A673 (cell line): ENCODE measurements at regions not wholly inside any gene's neighbourhood (a gene's known extent, or its start where the extent isn't known, plus 50 kb on each side); places are given as distances from the start of the nearest gene placed in this dataset.

Source experiments
- BruUV-seq: library from RNA; stranded (reverse); fragments of 400-500 nt; replicated peaks from 2 replicates; lab custom pipeline; 2021; lab: Mats Ljungman, UMichigan
- CTCF ChIA-PET: fragments of 300-600 bp; sonication (Branson Sonifier 250); formaldehyde crosslinking; loops from one replicate; lab custom pipeline; 2022; ENCODE audit warnings: antibody characterized with exemption; lab: Charles Lee
- POLR2A ChIA-PET: fragments of 300-600 bp; sonication (Branson Sonifier 250); formaldehyde crosslinking; loops from one replicate; lab custom pipeline; 2022; ENCODE audit warnings: antibody characterized with exemption; ENCODE audit not compliant: low non-redundant PET; lab: Charles Lee
- DNase-seq: peaks from one replicate; pipeline ENCODE4 v3.0.0-alpha.2; 2015; ENCODE audit warnings: low spot score
- H3K27ac ChIP-seq: fragments of 200-600 bp; sonication (generic); 2 replicates; pipeline ENCODE4 v1.5.1; 2016; ENCODE audit warnings: mixed run types, low read depth, mild to moderate bottlenecking, mixed read lengths, antibody characterized with exemption, low read length; ENCODE audit not compliant: poor library complexity, severe bottlenecking
- H3K27me3 ChIP-seq: fragments of 200-600 bp; sonication (generic); replicated peaks from 2 replicates; pipeline ENCODE4 v1.6.1; 2017; ENCODE audit warnings: mixed run types, low read depth, mild to moderate bottlenecking, mixed read lengths, antibody characterized with exemption, low read length; ENCODE audit not compliant: insufficient read depth, poor library complexity
- H3K36me3 ChIP-seq: fragments of 200-600 bp; sonication (generic); 2 replicates; pipeline ENCODE4 v1.6.1; 2016; ENCODE audit warnings: mixed run types, mild to moderate bottlenecking, mixed read lengths, antibody characterized with exemption, low read length; ENCODE audit not compliant: insufficient read depth, poor library complexity, severe bottlenecking
- H3K4me1 ChIP-seq: fragments of 200-600 bp; sonication (generic); 2 replicates; pipeline ENCODE4 v1.6.1; 2017; ENCODE audit warnings: mixed run types, mild to moderate bottlenecking, mixed read lengths, antibody characterized with exemption, low read length; ENCODE audit not compliant: insufficient read depth, poor library complexity, severe bottlenecking
- H3K4me3 ChIP-seq: fragments of 200-600 bp; sonication (generic); 2 replicates; pipeline ENCODE4 v1.5.1; 2016; ENCODE audit warnings: low read depth, mixed run types, mild to moderate bottlenecking, mixed read lengths, low read length; ENCODE audit not compliant: poor library complexity, severe bottlenecking
- H3K9me3 ChIP-seq: fragments of 200-600 bp; sonication (generic); 2 replicates; pipeline ENCODE4 v1.6.1; 2016; ENCODE audit warnings: mixed run types, low read depth, mild to moderate bottlenecking, mixed read lengths, antibody characterized with exemption, low read length; ENCODE audit not compliant: poor library complexity, severe bottlenecking
- EZH2 ChIP-seq: fragments of 200-600 bp; sonication (generic); IDR thresholded peaks from 2 replicates; pipeline ENCODE4 v1.6.1; 2017; ENCODE audit warnings: borderline replicate concordance, low read depth, mild to moderate bottlenecking, mixed read lengths, antibody characterized with exemption, low read length; ENCODE audit not compliant: poor library complexity, severe bottlenecking
- intact Hi-C: fragments of 100-400 bp; cut with micrococcal nuclease; formaldehyde crosslinking; loops from one replicate; pipeline ENCODE4 v1.10.0; 2022; ENCODE audit not compliant: unreplicated experiment
- TF ChIP-seq, protein P1 (sequence below): fragments of 300-800, 200-600 bp; sonication (generic); conservative IDR thresholded peaks from 2 replicates; pipeline ENCODE4 v1.5.1; 2017; ENCODE audit warnings: low read depth, mild to moderate bottlenecking, antibody characterized with exemption, low read length, moderate library complexity, mixed read lengths

GRCh38 chr12:24696800-24697199, 252.1 kb downstream of the BCAT1 start:
- POLR2A ChIA-PET, result no interaction called here
- Histone ChIP-seq H3K9me3 (peaks cover 13% of the 10 kb centered on the region), H3K4me1 (no peaks in the 10 kb centered on the region), H3K27ac (no peak overlapping the region), H3K4me3 (no peak overlapping the region), H3K36me3 (no peaks in the 10 kb centered on the region), H3K27me3 (no peaks in the 10 kb centered on the region)
- no TSS peak for BruUV-seq
- CTCF ChIA-PET, result no interaction called here
- TF ChIP-seq EZH2, result no peak
- TF ChIP-seq, protein P1, sequence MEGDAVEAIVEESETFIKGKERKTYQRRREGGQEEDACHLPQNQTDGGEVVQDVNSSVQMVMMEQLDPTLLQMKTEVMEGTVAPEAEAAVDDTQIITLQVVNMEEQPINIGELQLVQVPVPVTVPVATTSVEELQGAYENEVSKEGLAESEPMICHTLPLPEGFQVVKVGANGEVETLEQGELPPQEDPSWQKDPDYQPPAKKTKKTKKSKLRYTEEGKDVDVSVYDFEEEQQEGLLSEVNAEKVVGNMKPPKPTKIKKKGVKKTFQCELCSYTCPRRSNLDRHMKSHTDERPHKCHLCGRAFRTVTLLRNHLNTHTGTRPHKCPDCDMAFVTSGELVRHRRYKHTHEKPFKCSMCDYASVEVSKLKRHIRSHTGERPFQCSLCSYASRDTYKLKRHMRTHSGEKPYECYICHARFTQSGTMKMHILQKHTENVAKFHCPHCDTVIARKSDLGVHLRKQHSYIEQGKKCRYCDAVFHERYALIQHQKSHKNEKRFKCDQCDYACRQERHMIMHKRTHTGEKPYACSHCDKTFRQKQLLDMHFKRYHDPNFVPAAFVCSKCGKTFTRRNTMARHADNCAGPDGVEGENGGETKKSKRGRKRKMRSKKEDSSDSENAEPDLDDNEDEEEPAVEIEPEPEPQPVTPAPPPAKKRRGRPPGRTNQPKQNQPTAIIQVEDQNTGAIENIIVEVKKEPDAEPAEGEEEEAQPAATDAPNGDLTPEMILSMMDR, result no peak
- intact Hi-C loops, result no loop called here
- no peak for DNase-seq

DNA sequence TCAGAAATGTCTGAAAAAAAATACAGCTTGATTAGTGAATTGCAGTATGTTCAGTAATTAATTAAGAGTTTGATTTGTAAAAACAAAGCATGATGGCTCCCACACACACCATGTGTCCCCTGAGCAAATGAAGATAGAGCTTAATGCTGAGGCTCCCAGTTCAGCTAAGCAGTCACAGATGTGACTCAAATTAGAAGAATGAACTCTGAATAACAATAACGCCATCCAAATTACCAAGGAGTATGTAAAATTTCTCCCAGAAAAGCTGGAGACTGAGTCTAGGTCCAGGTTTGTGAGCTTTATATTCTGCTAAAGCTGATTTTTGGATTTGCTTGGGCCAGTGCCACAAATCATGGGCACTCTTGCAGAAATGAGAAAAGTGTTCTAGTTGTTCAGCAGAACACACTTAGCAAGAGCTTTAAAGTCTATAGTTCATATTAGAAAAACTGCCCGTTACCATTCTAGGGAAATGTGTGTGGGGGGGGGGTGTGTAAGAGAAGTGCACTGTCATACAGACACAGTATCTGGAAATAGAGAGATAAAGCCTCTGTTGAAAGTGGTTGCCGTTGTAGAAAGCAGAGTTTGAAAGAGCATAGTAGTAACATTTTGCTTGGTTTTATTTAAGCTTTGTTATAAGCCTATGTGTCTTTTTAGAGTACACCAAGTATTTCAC, 253.1 kb downstream of the BCAT1 start:
- Histone ChIP-seq H3K36me3 (no peaks in the 10 kb centered on the region), H3K27ac (no peak overlapping the region), H3K4me1 (no peaks in the 10 kb centered on the region), H3K27me3 (no peaks in the 10 kb centered on the region), H3K9me3 (peaks cover 6% of the 10 kb centered on the region), H3K4me3 (no peak overlapping the region)
- POLR2A ChIA-PET, result no interaction called here
- TF ChIP-seq, protein P1, result no peak
- TF ChIP-seq EZH2, result no peak
- BruUV-seq, result no TSS peak
- intact Hi-C loops, result no loop called here
- no peak for DNase-seq
- CTCF ChIA-PET, result no interaction called here

- ChIA-PET POLR2A (no interaction called here), CTCF (no interaction called here)
- intact Hi-C loops, result no loop called here
- BruUV-seq, result no TSS peak
- H3K27ac ChIP-seq, result no peak overlapping the region
- no peaks in the 10 kb centered on the region for H3K9me3 ChIP-seq
- no peak for TF ChIP-seq EZH2
- TF ChIP-seq, protein P1, result no peak
- H3K4me3 ChIP-seq, result no peak overlapping the region
- no peak for DNase-seq
- no peaks in the 10 kb centered on the region for H3K4me1 ChIP-seq
- H3K36me3 ChIP-seq, result no peaks in the 10 kb centered on the region
- H3K27me3 ChIP-seq, result no peaks in the 10 kb centered on the region
Observed at GRCh38 chr12:24695103-24695502, 253.8 kb downstream of the BCAT1 start.
